Stomach (tissue), 8 donors: ENCODE measurements at regions not wholly inside any gene's neighbourhood (a gene's known extent, or its start where the extent isn't known, plus 50 kb on each side); places are given as distances from the start of the nearest gene placed in this dataset.

Experiments used
- DNase-seq, 2 donors: peaks; one replicate each; pipeline versions ENCODE4 v3.0.0 to v3.0.0-alpha.2; 2013 to 2019
- H3K27ac ChIP-seq, 5 donors: fragments of 200-600 bp in 4 of 5; sonication (generic) in 4 of 5; one replicate each; pipeline ENCODE4 v1.5.1; 2013 to 2019; ENCODE audit warnings: mild to moderate bottlenecking in 1 of 5, moderate library complexity in 1 of 5
- H3K27me3 ChIP-seq, 3 donors: fragments of 200-600 bp; sonication (generic); one replicate each; pipeline ENCODE4 v1.5.1; 2017 to 2019; ENCODE audit warnings: mixed run types in 1 of 3
- H3K36me3 ChIP-seq, 4 donors: fragments of 200-600 bp; sonication (generic); 1 replicate in 3 of 4; 2 replicates in 1 of 4; pipeline ENCODE4 v1.5.1; 2016 to 2019
- H3K4me1 ChIP-seq, 4 donors: fragments of 200-600 bp; sonication (generic); one replicate each; pipeline ENCODE4 v1.5.1; 2016 to 2019
- H3K4me3 ChIP-seq, 4 donors: fragments of 200-600 bp; sonication (generic) in 3 of 4; one replicate each; pipeline ENCODE4 v1.5.1; 2016 to 2019; ENCODE audit warnings: mild to moderate bottlenecking in 1 of 4
- H3K9me3 ChIP-seq, 4 donors: fragments of 200-600 bp; sonication (generic); one replicate each; pipeline ENCODE4 v1.5.1; 2016 to 2019
- EP300 ChIP-seq: sonication (generic); formaldehyde crosslinking; IDR thresholded peaks from one replicate; pipeline ENCODE4 v1.6.1; 2017; ENCODE audit warnings: antibody characterized with exemption
- POLR2A ChIP-seq, 4 donors: fragments of 450-650 bp; IDR thresholded peaks; one replicate each; pipeline ENCODE4 v1.6.1; 2016; ENCODE audit warnings: antibody characterized with exemption in 4 of 4, control low read depth in 2 of 4, mild to moderate bottlenecking in 1 of 4, moderate library complexity in 1 of 4
- POLR2AphosphoS5 ChIP-seq, 3 donors: sonication (generic); formaldehyde crosslinking; IDR thresholded peaks; one replicate each; pipeline ENCODE4 v1.6.1; 2016; ENCODE audit warnings: antibody characterized with exemption in 3 of 3
- WGBS, 5 donors: extraction: QIAGEN DNeasy Blood & Tissue Kit in 3 of 5; methylation state at CpG; one replicate each; pipeline versions ENCODE4 v1.1.5 to v1.1.7; 2013 to 2018; 5-methylcytosine and 5-hydroxymethylcytosine counted together
- intact Hi-C: fragments of 100-400 bp; cut with DNase I; formaldehyde crosslinking; loops from one replicate; pipeline ENCODE4 v1.15.1; 2023; ENCODE audit warnings: low total_unique reads
- small RNA-seq, 4 donors: library from RNA; depleted of rRNA; stranded (forward); fragments of <200 nt; gene quantifications; one replicate each; pipeline ENCODE3, GENCODE V24; 2016
- TF ChIP-seq, protein P1 (sequence below), 7 experiments: fragments of 450-650 bp in 4 of 7; fragments of 200-600 bp in 3 of 7; sonication (generic) in 3 of 7; IDR thresholded peaks; one replicate each; pipeline ENCODE4 v1.5.1; 2016 to 2019; ENCODE audit warnings: antibody characterized with exemption in 7 of 7, control low read depth in 2 of 7, mild to moderate bottlenecking in 1 of 7
- donor health status: healthy with polysubstance abuse.
- donor health status: Bipolar disorder and iron deficiency.
- donor health status: healthy.

DNA sequence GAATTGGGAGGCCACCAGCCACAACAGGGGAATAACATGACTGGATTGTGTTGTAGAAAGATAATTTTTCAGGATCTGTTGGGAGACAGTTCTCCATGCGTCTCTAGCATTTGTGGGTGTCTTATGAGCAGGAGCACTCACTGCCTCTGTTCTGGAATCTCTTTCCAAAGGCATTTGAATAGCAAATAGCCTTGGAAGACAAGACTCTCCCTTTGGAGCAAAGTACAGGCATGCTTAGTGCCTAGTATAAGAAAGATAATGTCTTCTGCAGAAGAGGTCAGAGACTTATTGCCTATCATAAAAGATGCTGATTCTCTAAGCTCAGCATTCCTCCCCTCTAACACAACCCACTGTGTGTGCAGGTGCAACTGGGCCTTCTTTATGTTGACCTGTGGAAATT is 58.3 kb downstream of the VCPKMT start:
- 79 to 97% (median 93%) methylated on average over 1 of the region's 1 CpG for WGBS, 5 donors
- no peak for DNase-seq
- no peak overlapping the region for H3K27ac ChIP-seq
- no peaks in the 10 kb centered on the region for H3K9me3 ChIP-seq
- TF ChIP-seq POLR2A (IDR thresholded peaks at IDR 0.05) (no peak), POLR2AphosphoS5 (IDR thresholded peaks at IDR 0.05) (no peak), EP300 (no peak)
- TF ChIP-seq, protein P1, sequence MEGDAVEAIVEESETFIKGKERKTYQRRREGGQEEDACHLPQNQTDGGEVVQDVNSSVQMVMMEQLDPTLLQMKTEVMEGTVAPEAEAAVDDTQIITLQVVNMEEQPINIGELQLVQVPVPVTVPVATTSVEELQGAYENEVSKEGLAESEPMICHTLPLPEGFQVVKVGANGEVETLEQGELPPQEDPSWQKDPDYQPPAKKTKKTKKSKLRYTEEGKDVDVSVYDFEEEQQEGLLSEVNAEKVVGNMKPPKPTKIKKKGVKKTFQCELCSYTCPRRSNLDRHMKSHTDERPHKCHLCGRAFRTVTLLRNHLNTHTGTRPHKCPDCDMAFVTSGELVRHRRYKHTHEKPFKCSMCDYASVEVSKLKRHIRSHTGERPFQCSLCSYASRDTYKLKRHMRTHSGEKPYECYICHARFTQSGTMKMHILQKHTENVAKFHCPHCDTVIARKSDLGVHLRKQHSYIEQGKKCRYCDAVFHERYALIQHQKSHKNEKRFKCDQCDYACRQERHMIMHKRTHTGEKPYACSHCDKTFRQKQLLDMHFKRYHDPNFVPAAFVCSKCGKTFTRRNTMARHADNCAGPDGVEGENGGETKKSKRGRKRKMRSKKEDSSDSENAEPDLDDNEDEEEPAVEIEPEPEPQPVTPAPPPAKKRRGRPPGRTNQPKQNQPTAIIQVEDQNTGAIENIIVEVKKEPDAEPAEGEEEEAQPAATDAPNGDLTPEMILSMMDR (IDR thresholded peaks at IDR 0.05) = no peak
- no peaks in the 10 kb centered on the region for H3K36me3 ChIP-seq
- no peak overlapping the region for H3K4me3 ChIP-seq
- H3K4me1 ChIP-seq = peaks cover 28 to 41% (median 30%) of the 10 kb centered on the region in 4 donors
- H3K27me3 ChIP-seq = no peaks in the 10 kb centered on the region
- intact Hi-C loops = no loop called here

Small RNAs in the stretch of these regions (small RNA-seq; reads per million reads assigned to genes)
- 0 reads per million in 4 donors for gene MIR6076
